SHP77 treated with DMSO at 0.1 percent for 48 hours (cell line): ENCODE measurements at regions not wholly inside any gene's neighbourhood (a gene's known extent, or its start where the extent isn't known, plus 50 kb on each side); places are given as distances from the start of the nearest gene placed in this dataset.

Experiments used
- DNase-seq: peaks from one replicate; lab custom pipeline; 2025; lab: John Stamatoyannopoulos, UW

DNA sequence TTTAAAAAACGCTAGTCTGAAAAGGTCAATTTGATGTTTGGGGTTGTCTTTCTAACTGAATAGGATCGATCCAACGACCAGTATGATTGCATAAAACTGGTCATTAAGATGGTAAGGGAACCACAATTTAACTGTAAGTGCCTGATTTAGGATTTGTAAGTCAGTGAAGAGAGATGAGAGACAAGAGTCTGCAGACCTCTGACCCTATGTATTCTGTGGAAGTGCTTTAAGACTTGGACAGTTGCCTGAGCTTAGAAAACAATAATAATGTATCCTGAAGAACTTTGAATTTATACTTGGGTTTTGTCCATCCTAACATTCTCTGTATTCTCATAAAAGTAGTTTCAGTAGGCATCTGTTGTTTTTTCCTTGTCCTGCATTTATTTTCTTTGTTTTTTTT lies 221.4 kb upstream of the SUCLG2 start:
- no peak for DNase-seq

DNA sequence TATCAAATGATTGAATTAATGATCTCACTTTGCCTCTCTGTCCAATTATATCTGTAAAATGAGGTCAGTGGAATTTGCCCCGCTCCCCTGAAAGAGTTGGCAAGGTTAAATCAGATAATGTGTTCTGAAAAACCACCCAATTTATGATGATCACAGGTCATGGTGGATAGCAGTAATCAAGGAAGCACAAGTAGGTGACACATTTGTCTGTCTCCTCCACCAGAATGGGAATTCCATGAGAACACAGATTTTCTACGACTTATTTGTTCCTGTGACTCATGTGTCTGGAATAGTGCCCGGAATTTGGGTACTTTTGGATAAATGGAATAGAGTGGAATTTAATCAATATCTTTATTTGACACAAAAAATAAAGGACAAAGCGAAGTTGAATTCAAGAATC lies 220.9 kb upstream of the SUCLG2 start:
- DNase-seq, result no peak

DNA sequence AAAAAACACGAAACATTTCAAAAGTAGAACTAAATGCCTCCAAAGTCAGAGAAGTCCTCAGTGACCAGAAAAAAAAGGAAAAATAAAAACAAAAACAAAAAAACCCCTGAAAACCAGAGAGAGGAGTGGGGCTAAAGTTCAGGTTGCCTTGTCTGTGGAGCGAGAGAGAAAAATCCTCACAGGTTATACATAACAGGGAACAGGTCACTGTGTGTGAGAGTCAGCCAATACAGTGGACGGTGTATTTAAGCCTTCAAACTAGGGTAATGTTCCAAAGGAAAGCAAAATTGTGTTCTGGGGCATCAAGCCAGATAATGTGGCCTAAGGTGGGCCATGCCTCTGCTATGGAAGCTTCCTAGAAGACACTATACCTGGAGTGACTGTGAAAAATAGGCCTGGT lies 216.1 kb upstream of the SUCLG2 start:
- no peak for DNase-seq

DNA sequence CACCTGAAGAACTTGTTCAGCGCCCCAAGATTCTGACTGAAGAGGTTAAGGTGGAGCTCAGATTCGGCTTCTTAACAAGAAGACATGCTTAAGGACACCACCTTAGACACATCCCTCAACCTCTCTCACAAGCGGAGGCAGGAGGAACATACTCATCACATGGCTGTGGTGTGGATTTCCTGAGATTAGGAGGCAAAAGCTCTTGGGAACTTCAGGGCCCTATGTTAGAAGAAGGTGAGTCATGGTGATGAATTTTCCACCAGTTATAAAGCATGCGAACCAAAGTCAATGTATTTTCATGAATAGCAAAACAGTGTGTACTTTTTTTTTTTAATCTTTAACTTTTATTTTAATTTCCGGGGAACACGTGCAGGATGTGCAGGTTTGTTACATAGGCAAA lies 212.2 kb upstream of the SUCLG2 start:
- no peak for DNase-seq

DNA sequence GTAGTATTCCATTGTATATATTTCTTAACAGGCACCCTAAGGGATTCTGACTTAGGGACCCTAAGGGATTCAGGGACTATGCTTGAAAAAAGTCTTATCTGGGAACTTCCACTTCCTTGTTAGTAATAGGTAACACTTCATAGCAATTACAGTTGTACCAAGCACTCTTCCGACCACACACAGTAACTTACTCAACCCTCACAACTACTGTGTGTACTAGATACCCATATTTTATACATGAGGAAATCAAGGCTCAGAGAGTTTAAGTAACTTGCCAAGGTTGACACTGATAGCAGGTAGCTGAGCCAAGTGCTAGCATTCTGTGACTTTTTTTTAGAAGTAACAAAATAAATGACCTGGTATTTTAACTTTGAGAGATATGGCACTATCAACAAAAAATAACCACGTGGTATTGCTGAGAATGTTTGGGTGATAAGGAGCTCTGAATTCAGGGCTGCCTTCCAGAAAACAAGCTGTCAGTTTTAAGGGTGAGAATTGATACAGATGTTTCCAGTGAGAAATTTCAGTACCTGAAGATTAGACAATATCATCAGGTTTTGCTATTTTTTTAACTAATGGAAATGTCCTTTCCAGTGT lies 210.3 kb upstream of the SUCLG2 start:
- DNase-seq, result no peak

DNA sequence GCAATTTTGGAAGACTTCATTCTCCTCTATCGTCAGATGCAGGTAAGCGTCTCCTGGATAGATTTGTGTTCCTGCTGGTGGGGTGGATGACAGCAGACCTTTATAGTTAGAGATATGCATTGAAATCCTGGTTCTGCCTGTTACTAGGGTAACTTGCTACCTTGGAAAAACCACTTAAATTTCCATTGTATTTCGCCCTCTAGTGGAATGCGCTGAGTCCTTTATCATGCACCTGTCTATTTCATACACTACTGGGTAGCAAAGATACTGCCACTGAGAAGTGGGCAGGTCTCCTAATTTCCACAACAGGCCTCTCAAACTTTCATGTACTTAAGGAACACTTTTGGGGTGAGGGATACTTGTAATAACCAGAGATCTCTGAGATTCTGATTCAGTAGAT lies 209.5 kb upstream of the SUCLG2 start:
- DNase-seq, result no peak

DNA sequence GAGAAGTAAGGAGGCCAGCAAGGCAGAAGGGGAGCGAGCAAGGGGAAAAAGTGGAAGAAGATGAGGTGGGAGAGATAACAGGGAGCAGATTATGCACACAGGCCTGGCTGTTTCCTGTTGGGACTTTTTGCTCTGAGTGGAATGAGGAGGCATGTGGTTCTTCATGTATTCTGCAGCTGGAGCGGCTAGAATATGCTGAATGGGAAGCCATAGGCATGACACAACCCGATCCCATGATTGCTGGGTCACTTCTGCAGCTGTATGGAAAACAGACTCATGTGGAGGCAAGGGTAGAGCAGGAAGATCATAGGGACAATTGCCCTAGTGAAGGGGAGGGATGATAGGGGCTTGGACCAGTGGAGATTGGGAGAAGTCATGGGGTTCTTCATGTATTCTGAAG lies 206.0 kb upstream of the SUCLG2 start:
- DNase-seq, result no peak

DNA sequence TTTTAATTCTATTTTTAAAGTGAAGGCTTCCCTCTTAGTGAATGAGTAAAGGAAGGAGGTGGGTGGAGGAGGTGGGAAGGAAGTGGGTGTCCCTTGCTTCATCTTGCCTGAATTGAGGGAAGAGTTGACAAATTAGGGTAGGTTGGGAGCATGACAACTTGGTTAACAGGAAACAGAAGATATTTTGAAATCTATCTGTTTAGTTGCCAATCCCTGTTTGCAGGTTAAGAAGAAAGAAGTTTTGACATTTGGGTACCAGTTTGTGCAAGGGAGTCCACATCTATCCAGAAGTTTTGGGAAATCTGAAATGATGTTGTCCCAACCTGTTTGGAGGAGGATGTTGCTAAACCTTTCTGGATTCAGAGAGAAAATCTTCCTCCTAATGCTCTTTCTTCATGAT lies 204.1 kb upstream of the SUCLG2 start:
- no peak for DNase-seq

DNA sequence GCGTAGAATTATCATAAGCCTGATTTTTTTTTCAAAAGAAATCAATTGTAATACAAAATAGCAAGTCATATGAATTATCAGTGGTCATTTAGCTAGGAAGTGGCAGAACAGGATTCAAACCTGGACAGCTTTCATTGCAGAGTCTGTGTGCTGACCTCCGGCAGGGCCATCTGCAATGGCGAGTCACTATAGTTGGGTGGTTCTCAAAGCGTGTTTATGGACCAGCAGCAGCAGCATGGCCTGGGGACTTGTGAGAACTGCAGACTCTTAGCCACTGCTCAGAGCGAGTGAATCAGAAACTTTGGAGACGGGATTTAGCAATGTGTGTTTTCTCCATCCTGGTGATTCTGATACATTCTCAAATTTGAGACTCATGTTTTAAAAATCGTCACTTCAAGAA lies 202.3 kb upstream of the SUCLG2 start:
- no peak for DNase-seq

DNA sequence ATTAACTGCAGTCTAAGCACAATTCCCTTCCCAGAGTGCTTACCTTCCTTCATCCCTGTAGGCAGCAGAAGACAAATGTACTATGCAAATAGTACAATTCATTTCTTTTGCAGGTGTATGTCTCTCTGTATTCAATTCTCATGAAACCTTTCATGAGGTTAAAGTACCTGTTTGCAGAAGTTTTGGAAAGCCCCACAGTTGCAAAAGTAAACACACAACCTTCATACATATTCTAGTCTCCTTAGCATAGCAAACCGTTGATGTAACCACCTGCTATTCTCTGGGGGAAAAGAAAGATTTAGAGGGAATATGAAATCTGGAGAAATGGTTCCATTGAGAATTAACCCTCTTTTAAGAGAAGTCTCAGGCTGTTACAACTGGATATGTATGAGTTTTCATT lies 200.3 kb upstream of the SUCLG2 start:
- no peak for DNase-seq

DNA sequence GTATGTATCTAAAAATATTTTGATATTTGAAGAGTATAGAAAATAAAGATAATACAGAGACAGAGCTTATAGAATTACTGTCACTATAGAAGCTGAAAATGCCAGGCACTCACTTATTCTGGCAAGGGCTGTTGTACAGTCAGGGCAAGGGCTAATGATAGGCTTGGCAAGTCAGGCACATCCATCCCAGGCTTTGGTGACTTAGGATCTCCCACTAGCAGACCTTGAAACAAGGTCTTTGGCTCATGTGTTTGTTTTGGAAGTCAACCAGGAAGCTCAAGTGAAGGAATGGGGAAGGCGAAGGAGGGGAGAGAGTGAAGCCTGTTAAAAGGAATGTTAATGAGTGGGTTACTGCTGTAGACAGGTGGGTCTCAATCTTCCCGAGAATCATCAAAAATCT lies 199.1 kb upstream of the SUCLG2 start:
- no peak for DNase-seq

DNA sequence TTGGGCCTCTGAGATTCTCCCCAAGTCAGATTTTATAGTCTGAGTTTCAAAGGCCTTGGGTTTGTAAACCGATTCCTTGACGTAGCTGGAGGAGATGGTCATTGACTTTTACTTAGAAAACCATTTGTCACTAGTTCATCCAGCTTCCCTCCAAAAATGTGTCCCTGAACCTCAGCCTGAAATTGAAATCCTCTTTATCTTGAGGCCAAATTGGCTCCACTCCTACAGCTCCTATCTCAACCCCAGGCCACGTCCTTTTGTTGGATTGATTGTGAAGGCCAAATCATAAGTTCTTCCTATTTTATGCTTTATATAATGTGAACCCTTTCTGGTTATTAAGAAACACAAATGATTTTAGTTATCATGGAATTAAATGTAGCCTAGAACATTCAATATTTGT lies 193.9 kb upstream of the SUCLG2 start:
- no peak for DNase-seq

DNA sequence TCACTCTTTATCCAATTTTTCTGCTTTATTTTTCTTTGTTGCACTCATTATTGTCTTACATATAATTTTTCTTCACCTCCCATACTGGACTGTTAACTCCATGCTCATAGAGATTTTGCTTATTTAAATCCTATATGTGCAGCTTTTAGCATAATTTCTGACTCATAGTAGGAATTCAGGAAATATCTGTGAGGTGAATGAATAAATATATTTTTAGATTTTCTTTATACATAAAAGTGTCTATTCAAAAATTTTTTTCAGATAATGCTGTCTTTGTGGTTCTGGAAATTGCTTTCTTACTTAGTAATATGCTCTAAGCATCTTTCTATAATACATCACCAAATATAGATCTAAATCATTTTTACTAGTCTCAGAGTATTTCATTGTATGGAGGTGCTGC lies 191.8 kb upstream of the SUCLG2 start:
- DNase-seq, result no peak

DNA sequence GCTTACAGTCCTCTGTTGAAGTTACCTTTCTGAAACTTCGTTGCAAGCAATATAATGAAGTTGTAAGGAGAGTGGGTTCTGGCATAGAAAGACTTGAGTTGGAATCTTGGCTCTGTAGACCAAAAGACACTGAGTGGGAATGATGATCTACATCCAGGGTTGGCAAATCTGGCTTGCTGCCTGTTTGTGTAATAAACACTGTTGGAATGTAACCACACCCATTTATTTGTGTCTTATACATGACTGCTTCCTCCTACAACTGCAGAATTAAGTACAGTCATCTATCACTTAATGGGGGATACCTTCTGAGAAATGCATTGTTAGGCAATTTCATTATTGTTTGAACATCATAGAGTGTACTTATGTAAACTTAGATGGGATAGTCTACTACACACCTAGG lies 178.4 kb upstream of the SUCLG2 start:
- DNase-seq, result no peak

DNA sequence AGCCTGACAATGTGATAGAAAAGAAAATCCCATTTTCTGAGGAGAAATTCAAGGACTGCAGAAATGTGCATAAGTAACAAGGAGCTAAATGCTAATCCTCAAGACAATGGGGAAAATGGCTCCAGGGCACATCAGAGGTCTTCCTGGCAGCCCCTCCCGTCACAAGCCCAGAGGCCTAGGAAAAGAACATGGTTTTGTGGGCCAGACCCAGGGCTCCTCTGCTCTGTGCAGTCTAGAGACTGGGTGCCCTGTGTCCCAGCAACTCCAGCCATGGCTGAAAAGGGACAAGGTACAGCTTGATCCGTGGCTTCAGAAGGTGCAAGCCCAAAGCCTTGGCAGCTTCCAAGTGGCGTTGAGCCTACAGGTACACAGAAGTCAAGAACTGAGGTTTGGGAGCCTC lies 176.8 kb upstream of the SUCLG2 start:
- no peak for DNase-seq

DNA sequence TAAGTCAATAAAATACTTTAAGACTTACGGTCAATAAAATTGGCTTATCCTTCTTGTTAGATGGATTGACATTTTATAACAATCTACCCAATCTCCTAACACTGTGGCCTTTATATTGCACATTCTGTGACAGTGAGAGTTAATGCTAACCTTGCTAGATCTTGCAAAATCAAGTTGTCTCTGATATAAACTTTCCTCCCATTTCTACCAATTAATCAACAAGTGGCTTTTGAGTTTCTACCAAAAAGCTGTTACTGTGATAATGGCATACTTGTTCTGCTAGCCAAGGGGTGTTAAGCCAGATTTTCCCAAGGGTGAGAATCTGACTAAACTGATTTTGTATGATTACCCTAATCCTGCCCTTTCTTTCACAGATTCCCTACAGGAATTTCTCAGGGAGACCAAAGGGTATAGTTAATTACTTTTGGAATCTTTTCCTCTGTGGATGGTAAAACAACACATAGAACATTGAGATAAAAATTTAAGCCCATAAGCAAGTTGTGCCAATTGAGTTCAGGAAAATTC lies 174.1 kb upstream of the SUCLG2 start:
- DNase-seq, result no peak

DNA sequence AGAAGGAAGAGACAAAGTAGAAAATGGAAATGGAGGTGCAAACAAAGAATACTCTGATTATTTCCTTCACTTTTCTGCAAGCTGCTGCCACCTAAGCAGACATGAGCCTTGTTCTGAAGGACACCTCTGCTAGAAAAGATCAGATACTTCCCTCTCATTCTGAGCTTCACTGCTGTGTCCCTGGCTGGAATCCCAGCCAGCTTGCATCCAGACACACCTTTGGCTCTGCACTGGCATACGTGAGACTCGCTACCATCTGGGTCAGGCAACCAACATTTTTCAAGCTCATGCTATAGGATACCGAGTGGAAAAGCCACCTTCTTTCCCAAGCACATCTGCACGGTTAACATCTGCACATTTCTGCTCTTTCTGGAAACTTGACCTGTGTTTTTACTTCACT lies 166.7 kb upstream of the SUCLG2 start:
- DNase-seq, result no peak

DNA sequence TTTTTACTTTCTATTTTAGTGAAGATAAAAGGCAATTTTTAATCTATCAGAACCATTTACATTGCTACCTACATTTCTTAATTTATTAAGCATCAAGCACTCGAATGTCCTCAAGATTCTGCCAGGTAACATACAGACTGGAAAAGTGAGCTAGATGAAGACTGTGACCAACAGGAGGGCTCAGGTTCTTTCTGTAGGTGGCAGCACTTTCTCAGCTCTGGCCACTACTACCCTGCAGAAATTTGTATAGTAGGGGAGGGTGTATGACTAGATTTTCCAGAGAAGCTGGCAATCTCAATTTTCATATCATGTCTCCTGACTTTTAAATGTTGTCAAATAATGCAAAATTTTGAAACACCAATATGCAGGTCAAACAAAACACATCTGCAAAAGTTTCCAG lies 165.0 kb upstream of the SUCLG2 start:
- no peak for DNase-seq

DNA sequence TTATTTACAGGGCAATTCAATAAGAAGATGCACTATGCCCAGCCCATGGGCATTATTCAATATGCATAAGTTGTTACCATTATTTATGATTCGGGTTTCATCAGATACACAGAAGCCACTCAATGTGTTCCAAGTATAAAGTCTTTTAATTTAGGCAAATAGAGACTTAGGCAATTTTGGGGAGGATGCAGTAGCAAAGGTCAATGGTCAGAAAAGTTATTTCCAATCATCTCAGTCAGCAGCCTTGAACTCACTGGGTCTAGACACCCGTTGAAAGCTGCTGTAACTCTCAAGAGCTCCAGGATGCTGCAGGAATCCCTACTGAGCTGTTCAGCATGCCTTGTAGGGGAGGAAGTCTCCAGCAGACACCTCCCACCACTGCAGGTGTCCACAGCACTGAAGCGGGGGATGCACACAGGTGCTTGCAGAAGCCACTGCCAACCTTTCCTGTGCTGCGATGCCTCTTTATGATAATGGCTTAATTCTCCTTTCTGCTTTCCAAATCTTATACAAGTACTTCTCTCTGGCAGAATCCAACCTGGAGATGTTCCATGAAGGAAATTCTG lies 155.0 kb upstream of the SUCLG2 start:
- DNase-seq, result no peak

DNA sequence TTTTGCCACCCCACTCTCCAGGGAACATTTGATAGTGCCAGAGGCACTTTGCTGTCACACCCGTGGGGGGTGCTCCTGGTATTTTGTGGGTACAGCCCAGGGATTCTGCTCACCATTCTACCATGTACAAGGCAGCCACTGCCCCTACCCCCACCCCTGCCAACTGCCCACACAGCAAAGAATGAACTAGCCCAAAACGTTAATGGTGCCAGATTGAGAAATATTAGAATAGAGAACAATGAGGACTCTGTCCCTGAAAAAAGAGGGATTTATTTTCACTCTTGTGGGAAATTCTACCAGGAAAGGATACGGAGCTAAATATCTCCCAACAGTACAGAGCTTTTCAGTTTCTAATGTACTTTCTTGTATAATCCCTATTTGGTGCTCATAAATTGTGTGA lies 154.5 kb upstream of the SUCLG2 start:
- no peak for DNase-seq

DNA sequence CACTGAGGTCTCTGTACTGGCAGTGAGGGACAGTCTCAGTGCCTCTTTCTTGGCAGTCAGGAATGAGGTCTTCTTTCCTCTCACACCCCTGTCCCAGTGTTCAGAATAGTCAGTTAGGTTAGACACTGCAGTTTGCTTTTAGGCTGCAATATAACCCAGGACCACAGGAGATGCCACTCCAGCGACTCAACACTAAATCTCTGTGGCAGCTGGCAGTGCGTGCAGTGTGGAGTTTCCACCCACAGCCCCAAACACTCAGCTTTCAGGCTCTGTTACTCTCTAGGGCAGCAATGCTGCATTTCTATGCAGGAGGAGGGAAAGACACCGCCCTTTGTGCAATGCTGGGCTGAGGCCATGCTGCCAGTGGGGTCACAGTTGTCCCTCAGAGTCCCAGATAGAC lies 150.2 kb upstream of the SUCLG2 start:
- DNase-seq, result no peak

DNA sequence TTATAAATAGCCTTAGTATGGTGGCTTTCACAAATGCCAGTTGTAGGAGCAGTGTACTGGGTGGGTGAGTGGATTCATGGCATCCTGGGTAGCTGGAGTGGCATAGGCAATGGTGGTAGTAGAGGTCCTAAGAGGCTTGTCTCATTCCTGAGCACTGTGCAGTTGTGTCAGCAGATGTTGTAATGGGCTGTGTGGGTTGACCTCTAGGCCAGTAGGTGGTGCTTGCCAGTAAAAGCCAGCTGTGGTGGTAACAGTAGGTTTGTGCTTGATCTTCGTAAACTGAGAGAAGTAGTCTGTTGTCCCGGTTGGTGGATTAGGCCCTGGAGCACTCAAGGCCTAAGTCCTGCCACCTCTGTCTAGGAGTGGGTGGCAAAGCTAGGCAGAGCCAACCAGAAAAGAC lies 149.7 kb upstream of the SUCLG2 start:
- no peak for DNase-seq

DNA sequence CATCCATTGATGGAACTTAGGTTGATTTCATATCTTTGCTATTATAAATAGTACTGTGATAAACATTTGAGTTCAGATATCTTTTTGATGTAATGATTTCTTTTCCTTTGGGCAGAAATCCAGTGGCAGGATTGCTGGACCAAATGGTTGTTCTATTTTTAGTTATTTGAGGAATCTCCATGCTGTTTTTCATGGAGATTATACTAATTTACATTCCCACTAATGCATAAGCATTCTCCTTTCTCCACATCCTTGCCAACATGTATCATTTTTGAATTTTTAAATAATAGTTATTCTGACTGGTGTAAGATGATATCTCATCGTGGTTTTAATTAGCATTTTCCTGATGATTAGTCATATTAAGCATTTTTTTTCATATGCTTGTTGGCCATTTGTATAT lies 144.0 kb upstream of the SUCLG2 start:
- no peak for DNase-seq

DNA sequence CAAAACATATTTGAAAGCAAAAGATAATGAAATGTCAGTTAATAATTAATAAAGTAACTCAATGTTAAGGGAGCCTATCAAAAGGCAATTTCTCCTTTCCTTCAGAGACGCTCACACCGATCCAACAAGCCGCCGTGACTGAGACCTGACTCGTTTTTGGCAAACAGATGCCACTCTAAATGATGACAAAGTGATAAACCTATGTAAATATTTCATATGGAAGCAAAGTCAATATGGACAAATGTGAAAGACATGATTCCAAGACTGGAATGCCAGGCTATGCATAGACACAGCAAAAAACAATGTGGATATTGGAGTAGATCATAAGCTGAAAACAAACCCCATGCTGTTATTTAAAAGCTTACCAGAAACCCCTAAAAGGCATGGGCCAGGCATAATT lies 137.2 kb upstream of the SUCLG2 start:
- DNase-seq, result no peak
